DMS153 (cell line): ENCODE measurements at regions not wholly inside any gene's neighbourhood (a gene's known extent, or its start where the extent isn't known, plus 50 kb on each side); places are given as distances from the start of the nearest gene placed in this dataset.
"Not testable (repeated sequence)": the region's sequence is repeated elsewhere in the genome, so short reads cannot be mapped to it uniquely, and the experiment has no call there.

ENCODE experiments used
- DNase-seq: peaks from one replicate; lab custom pipeline; 2025; lab: John Stamatoyannopoulos, UW

GRCh38 chr2:216775043-216775453, 79.7 kb upstream of the IGFBP5 start:
- DNase-seq, result peak; percentile 42

- no peak for DNase-seq
Measured at GRCh38 chr2:216774620-216775019, 79.3 kb upstream of the IGFBP5 start.

DNA sequence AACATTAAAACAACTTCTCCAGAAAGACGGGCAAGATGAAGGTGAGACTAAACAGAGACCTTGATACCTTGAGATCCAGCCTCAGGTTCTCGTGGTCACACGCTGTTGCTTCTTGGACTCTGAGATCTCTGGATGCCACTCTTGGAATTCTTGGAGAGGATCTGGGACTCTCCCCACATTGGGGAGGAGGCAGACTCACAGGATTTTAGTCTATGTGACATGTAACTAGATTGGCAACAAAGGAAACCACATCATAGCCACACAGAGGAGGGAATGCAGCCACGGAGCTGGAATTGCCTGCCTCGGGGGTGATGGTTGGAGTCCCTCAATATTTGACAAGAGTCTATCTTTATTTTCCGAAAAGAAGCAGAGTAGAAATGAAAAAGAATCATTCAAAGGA, 78.8 kb upstream of the IGFBP5 start:
- DNase-seq, result no peak

DNA sequence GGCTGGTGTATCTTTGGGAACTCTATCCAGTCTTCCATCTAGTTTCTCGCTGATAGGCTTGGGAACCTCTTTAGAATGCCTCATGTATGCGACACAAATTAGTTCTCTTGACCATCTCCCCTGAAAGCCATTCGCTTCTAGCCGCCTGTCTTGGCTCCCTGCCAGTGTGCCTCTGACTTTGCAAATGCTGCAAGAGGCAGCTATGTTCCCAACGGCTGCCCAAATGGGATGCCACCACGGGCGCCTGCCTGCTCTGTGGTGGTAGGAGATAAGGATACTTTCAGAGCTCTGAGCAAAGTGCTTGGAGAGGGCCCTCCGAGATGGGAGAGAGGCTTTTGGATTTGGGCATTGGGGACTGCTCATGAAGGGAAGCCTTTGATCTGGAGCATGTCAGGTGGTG, 77.7 kb upstream of the IGFBP5 start:
- no peak for DNase-seq

- no peak for DNase-seq
Measured at GRCh38 chr2:216770717-216771116, 75.4 kb upstream of the IGFBP5 start.

DNA sequence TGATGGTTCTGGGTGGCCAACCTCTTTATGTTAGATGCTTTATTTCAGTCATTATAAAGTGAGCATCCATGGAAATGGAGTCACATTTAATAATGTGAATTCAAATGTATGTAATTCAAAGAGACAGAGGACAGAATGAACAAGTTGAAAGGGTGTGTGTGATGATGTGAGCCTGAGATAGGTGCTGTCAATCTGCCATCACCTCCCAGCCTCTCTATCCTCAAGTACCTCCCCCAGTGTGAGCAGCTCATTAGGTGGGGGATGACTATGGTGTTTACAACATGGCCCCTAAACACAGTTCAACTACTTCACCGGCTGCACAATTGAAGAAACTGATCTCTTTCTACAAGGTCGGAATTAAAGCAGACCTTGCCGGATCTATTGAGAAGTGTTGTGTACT, 74.7 kb upstream of the IGFBP5 start:
- no peak for DNase-seq

DNA sequence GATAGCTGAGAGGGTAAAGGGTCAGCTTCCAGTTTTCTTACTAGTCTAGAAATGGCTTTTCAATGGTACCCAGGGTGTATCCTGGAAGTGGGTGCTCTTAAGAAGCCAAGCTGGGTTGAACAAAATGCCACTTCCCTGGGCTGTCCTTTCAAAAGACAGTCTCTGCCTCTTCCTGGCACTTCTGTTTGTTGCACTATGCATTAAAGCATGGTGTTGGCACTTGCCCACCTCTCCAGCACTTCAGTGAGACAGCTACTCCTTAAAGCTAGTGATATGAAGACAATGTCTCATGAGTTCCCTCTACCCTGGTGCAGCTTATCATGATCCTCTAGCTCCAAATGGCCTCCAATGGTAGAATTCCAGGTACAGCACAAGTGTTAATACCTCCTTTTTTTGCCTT, 74.3 kb upstream of the IGFBP5 start:
- no peak for DNase-seq

- DNase-seq, result no peak
Measured at GRCh38 chr2:216768908-216769411, 73.6 kb upstream of the IGFBP5 start.

DNA sequence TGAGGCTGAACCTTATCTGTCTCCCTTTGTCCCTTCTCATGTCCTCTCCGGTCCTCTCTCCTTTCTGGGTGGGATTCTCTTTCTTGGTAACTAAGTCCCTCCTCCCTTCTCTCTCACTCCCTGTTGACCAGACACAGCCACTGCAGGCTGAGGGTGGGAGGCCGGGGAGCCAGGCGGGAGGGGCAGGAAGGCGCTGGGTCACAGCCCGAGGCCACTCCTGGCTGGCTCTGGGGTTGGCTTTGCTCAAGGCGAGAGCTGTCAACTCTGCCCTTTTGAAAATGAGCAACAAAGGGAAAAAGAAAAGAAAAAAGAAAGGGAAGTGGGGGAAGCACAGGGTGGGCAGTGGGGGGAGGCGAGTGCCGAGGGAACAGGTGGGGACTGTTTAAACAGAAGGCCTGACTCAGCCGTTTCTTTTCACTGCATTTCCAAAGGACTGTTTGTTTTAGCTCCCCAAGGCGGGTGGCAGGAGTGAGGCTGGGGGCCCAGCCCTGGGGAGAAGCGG, 70.5 kb upstream of the IGFBP5 start:
- peak; percentile 95 for DNase-seq

- DNase-seq, result no peak
Measured at GRCh38 chr2:216763396-216763795, 68.0 kb upstream of the IGFBP5 start.

- DNase-seq, result no peak
Measured at GRCh38 chr2:216761809-216762208, 66.5 kb upstream of the IGFBP5 start.

GRCh38 chr2:216761133-216761532, 65.8 kb upstream of the IGFBP5 start:
- peak; percentile 80 for DNase-seq

DNA sequence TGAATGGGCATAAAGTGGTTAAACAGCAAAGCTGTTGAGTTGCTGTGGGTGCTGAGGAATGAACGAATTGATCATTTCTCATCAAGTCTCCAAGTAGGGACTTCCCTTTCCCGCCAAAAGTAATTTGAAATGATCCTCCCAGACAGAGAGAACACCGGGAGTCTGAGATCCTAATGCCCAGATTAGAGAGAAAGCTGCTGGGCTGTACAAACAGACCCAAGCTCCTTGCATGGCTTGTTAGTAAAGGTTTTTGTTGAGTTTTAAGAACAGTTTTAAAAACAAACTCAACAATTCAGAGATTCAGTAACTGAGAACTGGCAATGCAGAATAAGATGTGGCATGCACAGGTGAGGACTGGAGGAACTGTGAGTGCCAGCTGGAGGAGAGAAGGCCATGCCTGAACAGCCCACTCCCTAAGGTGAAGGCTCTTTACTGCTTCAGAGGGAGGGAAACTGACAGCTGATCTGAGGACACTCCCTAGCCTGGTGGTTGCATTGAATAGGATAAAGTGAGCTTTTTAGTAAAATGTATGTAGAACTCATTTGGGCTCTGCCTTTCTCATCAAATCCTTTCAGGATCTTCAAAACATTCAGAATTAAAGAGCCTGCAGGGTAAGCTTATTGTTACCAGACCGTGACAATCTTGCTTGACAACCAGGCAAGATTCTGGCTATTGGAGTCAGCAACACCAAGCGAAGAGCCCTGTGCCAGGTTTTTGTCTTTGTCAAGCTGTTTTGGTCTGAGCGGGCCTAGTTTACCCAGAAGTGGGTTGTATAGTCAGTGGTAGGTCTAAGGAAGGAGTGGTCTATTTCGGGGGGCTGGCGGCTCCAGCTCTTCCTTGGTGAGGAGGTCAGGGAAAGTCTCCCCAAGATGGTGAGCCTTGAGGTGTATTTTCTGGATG, 63.2 kb upstream of the IGFBP5 start:
- DNase-seq, result no peak

DNA sequence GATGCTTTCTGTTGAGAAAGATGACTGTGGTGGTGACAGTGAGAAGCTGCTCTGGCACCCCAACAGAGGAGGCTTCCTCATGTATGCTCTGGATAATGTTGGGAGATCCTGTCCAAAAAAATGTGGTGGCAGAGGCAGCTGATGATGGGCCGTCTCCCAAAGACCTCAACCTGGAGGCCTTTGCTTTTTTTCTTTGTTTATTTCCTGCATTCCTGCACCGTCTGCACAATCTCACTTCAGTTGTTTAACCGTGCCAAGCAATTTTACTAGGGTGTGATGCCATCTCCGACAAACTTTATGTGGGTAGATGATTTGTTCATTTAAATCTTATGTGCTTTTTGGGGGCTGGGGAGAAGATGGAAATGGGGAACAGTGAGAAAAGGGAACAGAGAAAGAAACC, 62.2 kb upstream of the IGFBP5 start:
- no peak for DNase-seq

- no peak for DNase-seq
Measured at GRCh38 chr2:216756435-216756834, 61.1 kb upstream of the IGFBP5 start.

GRCh38 chr2:216754812-216755211, 59.5 kb upstream of the IGFBP5 start:
- no peak for DNase-seq

GRCh38 chr2:216754336-216754735, 59.0 kb upstream of the IGFBP5 start:
- DNase-seq, result peak; percentile 58

DNA sequence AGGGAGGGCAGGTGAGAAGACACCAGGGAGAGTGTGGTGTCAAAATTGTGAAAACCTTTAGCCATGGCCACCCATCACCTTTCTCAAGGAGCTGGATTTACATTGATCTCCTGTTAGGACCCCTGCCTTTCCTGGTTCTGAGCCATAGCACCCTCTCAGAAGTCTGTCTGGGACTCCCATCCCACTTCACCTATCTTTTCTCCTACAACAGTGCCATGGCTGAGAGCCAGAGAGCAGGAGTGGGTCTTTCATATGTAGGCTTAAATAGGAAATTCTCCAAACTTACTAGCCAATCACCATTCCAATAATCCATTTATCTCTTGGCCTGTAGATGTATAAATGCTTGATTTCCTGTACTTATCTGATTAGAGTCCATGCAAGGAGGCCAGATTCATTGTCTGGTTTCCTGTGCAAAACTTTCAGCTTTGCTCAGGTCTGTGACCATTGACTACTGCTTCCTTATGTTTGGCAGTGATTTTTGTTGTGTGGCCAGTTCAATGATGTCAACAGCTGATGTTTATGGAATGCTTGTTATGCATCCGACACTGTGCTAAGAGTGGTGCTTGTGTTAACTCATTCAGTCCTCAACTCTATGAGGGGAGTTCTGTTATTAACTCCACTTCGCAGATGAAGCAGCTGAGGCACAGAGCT, 57.6 kb upstream of the IGFBP5 start:
- DNase-seq, result no peak

- peak; percentile 36 for DNase-seq
Measured at GRCh38 chr2:216750750-216751149, 55.4 kb upstream of the IGFBP5 start.

GRCh38 chr2:216746268-216746667, 50.9 kb upstream of the IGFBP5 start:
- not testable (repeated sequence) for DNase-seq

DNA sequence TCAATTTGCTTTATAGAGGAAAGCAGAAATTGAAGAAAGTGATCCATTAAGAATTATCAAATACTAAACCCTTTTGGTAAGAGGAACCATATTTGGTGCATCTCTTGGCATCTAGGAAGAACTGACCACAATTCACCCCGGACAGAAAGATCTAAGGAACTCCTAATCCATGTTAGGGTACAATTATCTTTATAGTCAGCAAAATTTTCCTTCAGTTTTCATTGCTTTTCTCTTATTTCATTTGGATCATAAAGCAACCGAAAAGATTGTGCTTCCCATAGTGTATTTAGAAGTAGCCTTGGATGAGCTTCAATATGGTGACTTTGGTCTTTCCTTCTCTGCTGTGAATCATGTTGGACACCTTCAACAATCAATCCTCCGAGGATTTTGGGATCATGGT, 50.1 kb upstream of the IGFBP5 start:
- DNase-seq, result no peak
